ENCODE measurements at regions not wholly inside any gene's neighbourhood (a gene's known extent, or its start where the extent isn't known, plus 50 kb on each side); places are given as distances from the start of the nearest gene placed in this dataset.

DNA sequence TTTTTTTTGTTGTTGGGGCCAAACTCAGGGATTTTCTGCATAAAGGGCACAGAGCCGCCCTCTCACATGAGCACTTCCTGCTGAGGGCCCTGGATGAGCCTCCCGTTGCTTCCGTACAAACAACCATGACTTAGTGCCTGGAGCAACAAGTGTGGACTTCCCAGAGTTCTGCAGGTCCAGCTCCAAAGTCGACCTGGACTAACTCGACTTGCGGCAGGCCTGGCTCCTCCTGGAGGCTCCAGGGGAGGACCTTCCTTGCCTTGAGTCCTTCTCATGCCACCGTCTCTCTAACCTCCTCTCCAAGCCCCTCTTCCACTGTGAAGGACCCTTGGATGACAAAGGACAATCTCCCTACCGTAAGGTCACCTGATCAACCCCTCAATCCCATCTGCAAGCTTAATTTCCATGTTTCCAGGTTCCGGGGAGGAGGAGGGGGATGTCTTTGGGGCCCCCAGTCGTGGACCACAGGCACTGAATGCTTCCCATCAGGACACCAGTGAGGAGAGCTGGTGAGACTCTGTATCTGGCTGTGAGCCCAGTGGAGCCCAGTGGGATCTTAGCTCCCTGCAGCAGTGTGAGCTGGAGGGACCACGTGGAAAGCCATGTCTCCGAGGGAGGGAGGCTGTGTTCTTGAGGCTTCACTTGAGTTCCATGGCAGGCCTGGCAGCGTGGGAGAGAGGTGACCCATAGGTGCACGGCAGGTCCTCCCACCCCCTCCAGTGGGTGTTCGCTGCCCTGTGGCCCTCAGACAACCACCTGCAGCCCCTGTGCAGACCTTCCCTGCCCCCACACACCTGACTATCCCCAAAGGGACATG, 199.5 kb upstream of the PPP2R2D start:
- TF ChIP-seq, protein P1, sequence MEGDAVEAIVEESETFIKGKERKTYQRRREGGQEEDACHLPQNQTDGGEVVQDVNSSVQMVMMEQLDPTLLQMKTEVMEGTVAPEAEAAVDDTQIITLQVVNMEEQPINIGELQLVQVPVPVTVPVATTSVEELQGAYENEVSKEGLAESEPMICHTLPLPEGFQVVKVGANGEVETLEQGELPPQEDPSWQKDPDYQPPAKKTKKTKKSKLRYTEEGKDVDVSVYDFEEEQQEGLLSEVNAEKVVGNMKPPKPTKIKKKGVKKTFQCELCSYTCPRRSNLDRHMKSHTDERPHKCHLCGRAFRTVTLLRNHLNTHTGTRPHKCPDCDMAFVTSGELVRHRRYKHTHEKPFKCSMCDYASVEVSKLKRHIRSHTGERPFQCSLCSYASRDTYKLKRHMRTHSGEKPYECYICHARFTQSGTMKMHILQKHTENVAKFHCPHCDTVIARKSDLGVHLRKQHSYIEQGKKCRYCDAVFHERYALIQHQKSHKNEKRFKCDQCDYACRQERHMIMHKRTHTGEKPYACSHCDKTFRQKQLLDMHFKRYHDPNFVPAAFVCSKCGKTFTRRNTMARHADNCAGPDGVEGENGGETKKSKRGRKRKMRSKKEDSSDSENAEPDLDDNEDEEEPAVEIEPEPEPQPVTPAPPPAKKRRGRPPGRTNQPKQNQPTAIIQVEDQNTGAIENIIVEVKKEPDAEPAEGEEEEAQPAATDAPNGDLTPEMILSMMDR (IDR thresholded peaks at IDR 0.05) = no peak
- TF ChIP-seq EP300 (IDR thresholded peaks at IDR 0.05) (no peak), POLR2A (IDR thresholded peaks at IDR 0.05; ENCODE audit: low read depth) (no peak), POLR2AphosphoS5 (IDR thresholded peaks at IDR 0.05) (no peak)
- Histone ChIP-seq H3K36me3 (no peaks in the 10 kb centered on the region), H3K4me3 (no peak overlapping the region), H3K9me3 (peaks cover 0 to 3% (median 3%) of the 10 kb centered on the region in 4 donors), H3K27ac (replicated peaks in 1 of 4) (no peak overlapping the region), H3K27me3 (peaks cover 0 to 52% (median 3%) of the 10 kb centered on the region in 4 donors), H3K4me1 (no peaks in the 10 kb centered on the region)
- intact Hi-C loops (cut with DNase I) = no loop called here
- DNase-seq (ENCODE audit: extremely low spot score) = no peak
- WGBS = 81% methylated on average over 13 of the region's 15 CpGs

DNA sequence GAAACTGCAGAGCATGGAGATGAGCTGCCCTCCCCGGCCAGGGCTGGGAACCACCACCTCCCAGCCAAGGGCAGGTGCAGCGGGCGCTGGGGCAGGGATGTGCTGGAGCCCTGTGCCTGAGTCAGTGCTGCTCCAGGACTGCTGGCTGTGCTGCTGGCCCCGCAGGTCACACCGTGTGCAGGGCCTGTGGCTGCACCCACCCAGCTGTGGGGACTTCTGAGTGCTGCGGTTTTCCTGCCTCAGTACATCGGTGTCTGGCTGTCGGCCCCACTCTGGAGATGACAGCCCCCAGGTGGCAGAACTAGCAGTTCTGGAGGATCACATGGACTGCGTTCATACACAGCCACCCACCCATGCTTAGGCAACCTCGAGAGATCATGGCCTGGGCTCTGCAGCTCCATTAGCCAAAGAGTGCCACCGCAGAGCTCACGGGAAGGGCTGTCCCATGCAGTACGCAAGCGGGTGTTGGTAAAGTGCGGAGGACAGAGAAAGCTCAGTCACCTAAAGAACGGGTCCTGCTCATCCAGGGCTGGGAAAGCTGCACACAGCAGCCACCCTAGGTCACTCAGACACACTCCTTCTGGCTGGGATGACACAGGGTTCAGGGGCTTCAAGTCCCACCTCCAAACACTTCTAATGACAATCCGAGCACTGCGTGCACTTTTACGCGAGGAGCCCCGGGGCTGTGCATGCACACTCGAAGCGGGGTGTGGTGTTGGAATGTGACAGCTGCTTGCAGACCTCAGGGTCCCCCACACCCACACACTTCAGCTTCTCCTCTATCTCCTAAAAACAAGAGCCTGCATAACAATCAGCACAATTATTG, 198.1 kb upstream of the PPP2R2D start:
- Histone ChIP-seq H3K9me3 (peaks cover 0 to 18% (median 17%) of the 10 kb centered on the region in 4 donors), H3K27ac (replicated peaks in 1 of 4) (no peak overlapping the region), H3K27me3 (peaks cover 0 to 52% (median 3%) of the 10 kb centered on the region in 4 donors), H3K36me3 (no peaks in the 10 kb centered on the region), H3K4me1 (no peaks in the 10 kb centered on the region), H3K4me3 (no peak overlapping the region)
- TF ChIP-seq, protein P1 (IDR thresholded peaks at IDR 0.05) = no peak
- TF ChIP-seq EP300 (IDR thresholded peaks at IDR 0.05) = no peak
- no peak for TF ChIP-seq POLR2AphosphoS5 (IDR thresholded peaks at IDR 0.05)
- no peak for TF ChIP-seq POLR2A (IDR thresholded peaks at IDR 0.05; ENCODE audit: low read depth)
- 80% methylated on average over 18 of the region's 23 CpGs for WGBS
- no peak for DNase-seq (ENCODE audit: extremely low spot score)
- intact Hi-C loops (cut with DNase I) = no loop called here

DNA sequence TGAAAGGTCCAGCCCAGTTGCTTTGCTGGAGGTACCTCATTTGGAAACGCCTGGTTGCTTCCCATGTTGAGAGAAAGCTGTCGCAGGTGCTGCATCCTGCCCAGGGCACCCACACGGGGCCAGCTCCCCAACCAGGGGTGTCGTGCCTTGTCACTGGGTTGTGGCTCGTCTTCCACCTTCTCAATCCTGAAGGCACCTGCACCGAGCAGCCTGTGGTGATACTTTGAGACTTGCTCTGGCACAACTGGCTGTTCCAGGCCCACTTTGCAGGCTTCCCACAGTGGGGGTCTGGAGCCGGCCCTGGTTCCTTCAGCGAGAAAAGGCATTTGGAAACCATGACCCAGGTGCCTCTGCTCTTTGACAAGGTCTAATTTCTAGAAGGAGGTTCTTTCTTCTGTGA, 197.3 kb upstream of the PPP2R2D start:
- H3K27me3 ChIP-seq = peaks cover 0 to 46% (median 3%) of the 10 kb centered on the region in 4 donors
- peaks cover 0 to 20% (median 17%) of the 10 kb centered on the region in 4 donors for H3K9me3 ChIP-seq
- no peaks in the 10 kb centered on the region for H3K36me3 ChIP-seq
- WGBS = 80% methylated on average over 8 of the region's 8 CpGs
- intact Hi-C loops (cut with DNase I) = no loop called here
- DNase-seq (ENCODE audit: extremely low spot score) = no peak
- TF ChIP-seq POLR2AphosphoS5 (IDR thresholded peaks at IDR 0.05) = no peak
- TF ChIP-seq POLR2A (IDR thresholded peaks at IDR 0.05; ENCODE audit: low read depth) = no peak
- TF ChIP-seq EP300 (IDR thresholded peaks at IDR 0.05) = no peak
- no peak overlapping the region for H3K27ac ChIP-seq (replicated peaks in 1 of 4)
- no peak overlapping the region for H3K4me3 ChIP-seq
- H3K4me1 ChIP-seq = no peaks in the 10 kb centered on the region

DNA sequence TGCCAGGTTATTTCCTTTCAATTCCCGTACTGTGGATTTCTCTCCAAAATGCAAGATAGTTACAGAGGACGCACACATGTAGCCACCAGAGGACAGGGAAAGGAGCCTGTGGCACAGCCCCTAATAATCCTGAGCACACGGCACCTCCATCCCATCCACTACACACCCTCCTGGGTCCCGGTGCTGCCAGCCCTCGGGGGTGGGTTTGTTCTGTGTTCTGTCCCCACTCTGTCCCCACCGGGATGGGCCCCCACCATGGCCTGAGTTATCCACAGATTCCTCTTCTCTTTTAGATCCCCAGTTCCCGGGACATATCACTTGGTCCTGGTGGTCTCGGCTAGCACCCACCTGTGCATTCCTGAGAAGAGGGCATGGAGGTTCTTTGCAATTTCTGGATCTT, 196.9 kb upstream of the PPP2R2D start:
- DNase-seq (ENCODE audit: extremely low spot score) = no peak

More for the DNA sequence above, 196.9 kb upstream of the PPP2R2D start:
- intact Hi-C loops (cut with DNase I) = no loop called here
- H3K9me3 ChIP-seq = peaks cover 0 to 20% (median 17%) of the 10 kb centered on the region in 4 donors
- WGBS = 89% methylated on average over 8 of the region's 8 CpGs
- H3K27ac ChIP-seq (replicated peaks in 1 of 4) = no peak overlapping the region
- no peak overlapping the region for H3K4me3 ChIP-seq
- H3K27me3 ChIP-seq = peaks cover 0 to 46% (median 3%) of the 10 kb centered on the region in 4 donors
- no peaks in the 10 kb centered on the region for H3K4me1 ChIP-seq
- TF ChIP-seq, protein P1 (IDR thresholded peaks at IDR 0.05) = no peak
- TF ChIP-seq POLR2A (IDR thresholded peaks at IDR 0.05; ENCODE audit: low read depth) (no peak), EP300 (IDR thresholded peaks at IDR 0.05) (no peak), POLR2AphosphoS5 (IDR thresholded peaks at IDR 0.05) (no peak)
- H3K36me3 ChIP-seq = no peaks in the 10 kb centered on the region
